Transverse colon (tissue), 4 donors: ENCODE measurements at regions not wholly inside any gene's neighbourhood (a gene's known extent, or its start where the extent isn't known, plus 50 kb on each side); places are given as distances from the start of the nearest gene placed in this dataset.

Experiments
- DNase-seq: peaks from one replicate; pipeline ENCODE4 v3.0.0-alpha.2; 2019
- H3K27ac ChIP-seq, 4 donors: fragments of 200-600 bp; sonication (generic); 2 replicates each; pipeline ENCODE4 v1.5.1; 2016 to 2018; ENCODE audit warnings: inconsistent platforms in 4 of 4
- H3K27me3 ChIP-seq: fragments of 200-600 bp; sonication (generic); 2 replicates; pipeline ENCODE4 v1.5.1; 2017; ENCODE audit warnings: inconsistent platforms
- H3K36me3 ChIP-seq, 4 donors: fragments of 200-600 bp; sonication (generic); 2 replicates each; pipeline ENCODE4 v1.5.1; 2017 to 2019; ENCODE audit warnings: inconsistent platforms in 4 of 4
- H3K4me1 ChIP-seq, 4 donors: fragments of 200-600 bp; sonication (generic); 2 replicates each; pipeline ENCODE4 v1.5.1; 2017 to 2020; ENCODE audit warnings: inconsistent platforms in 4 of 4
- H3K4me3 ChIP-seq, 4 donors: fragments of 200-600 bp; sonication (generic); 1 replicate in 1 of 4; 2 replicates in 3 of 4; pipeline versions ENCODE4 v1.5.1 to v1.6.1; 2017 to 2019; ENCODE audit warnings: inconsistent platforms in 4 of 4
- H3K9me3 ChIP-seq, 2 donors: fragments of 200-600 bp; sonication (generic); 2 replicates each; pipeline ENCODE4 v1.5.1; 2017 to 2019; ENCODE audit warnings: inconsistent platforms in 2 of 2
- CTCF ChIP-seq, 5 experiments: fragments of 200-600 bp in 3 of 5; fragments of 450-650 bp in 2 of 5; sonication (generic) in 3 of 5; IDR thresholded peaks; 1 replicate in 2 of 5; 2 replicates in 3 of 5; pipeline ENCODE4 v1.5.1; 2016 to 2017; ENCODE audit warnings: antibody characterized with exemption in 5 of 5, inconsistent platforms in 3 of 5, mild to moderate bottlenecking in 2 of 5, moderate library complexity in 1 of 5
- EP300 ChIP-seq: sonication (generic); formaldehyde crosslinking; IDR thresholded peaks from one replicate; pipeline ENCODE4 v1.6.1; 2017; ENCODE audit warnings: antibody characterized with exemption, low read depth
- POLR2A ChIP-seq: fragments of 450-650 bp; IDR thresholded peaks from one replicate; pipeline ENCODE4 v1.6.1; 2016; ENCODE audit warnings: antibody characterized with exemption, mild to moderate bottlenecking, moderate library complexity
- POLR2AphosphoS5 ChIP-seq, 3 donors: sonication (generic); formaldehyde crosslinking; IDR thresholded peaks; one replicate each; pipeline ENCODE4 v1.6.1; 2016; ENCODE audit warnings: antibody characterized with exemption in 3 of 3
- WGBS, 2 donors: methylation state at CpG; one replicate each; pipeline ENCODE4 v1.1.5; 2018; ENCODE audit warnings: low coverage in 1 of 2; 5-methylcytosine and 5-hydroxymethylcytosine counted together
- in situ Hi-C, 4 donors: fragments of 200-750 bp; cut with MboI; loops; one replicate each; pipeline versions ENCODE4 v1.15.0 to v1.15.1; 2017; ENCODE audit warnings: low sequenced_read_pairs in 3 of 4, low pct_ligation_motif_present in 1 of 4, low pct_unique_long_range_greater_than_20kb in 1 of 4
- intact Hi-C: fragments of 100-400 bp; cut with DNase I; formaldehyde crosslinking; loops from one replicate; pipeline ENCODE4 v1.15.1; 2023; ENCODE audit warnings: low total_unique reads

GRCh38 chr2:176755537-176756135 is 457.0 kb upstream of the HNRNPA3 start:
- H3K4me1 ChIP-seq, result peaks cover 0 to 3% (median 0%) of the 10 kb centered on the region in 4 donors
- in situ Hi-C loops, result no loop called here
- H3K4me3 ChIP-seq, result no peak overlapping the region
- intact Hi-C loops, result no loop called here
- H3K36me3 ChIP-seq, result no peaks in the 10 kb centered on the region
- WGBS, 2 donors, result 79 to 89% methylated on average over 3 to 4 of the region's 4 CpGs
- TF ChIP-seq POLR2AphosphoS5 (IDR thresholded peaks at IDR 0.05), result no peak
- H3K9me3 ChIP-seq, result no peaks in the 10 kb centered on the region
- no peaks in the 10 kb centered on the region for H3K27me3 ChIP-seq
- no peak for DNase-seq
- no peak overlapping the region for H3K27ac ChIP-seq

DNA sequence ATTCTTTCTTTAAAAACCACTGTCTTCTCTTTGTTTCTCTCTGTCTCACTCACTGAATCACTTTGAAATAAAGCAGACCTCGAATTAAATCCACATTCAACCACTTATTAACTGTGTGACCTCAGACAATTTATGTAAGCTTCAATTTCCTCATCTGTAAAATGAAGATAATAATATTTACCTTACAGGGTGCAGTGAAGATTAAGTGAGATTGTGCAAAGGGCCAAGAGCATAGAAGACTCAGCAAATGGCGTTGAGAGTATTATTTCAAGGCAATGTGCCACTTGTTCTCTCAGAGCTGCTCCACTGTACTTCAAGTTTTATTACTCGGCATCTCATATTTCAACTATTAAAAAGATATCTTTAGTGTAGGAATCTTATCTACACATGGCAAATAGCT is 454.2 kb upstream of the HNRNPA3 start:
- Histone ChIP-seq H3K27me3 (no peaks in the 10 kb centered on the region), H3K4me1 (peaks cover 0 to 3% (median 0%) of the 10 kb centered on the region in 4 donors), H3K4me3 (no peak overlapping the region), H3K27ac (no peak overlapping the region), H3K9me3 (no peaks in the 10 kb centered on the region), H3K36me3 (no peaks in the 10 kb centered on the region)
- in situ Hi-C loops (no loop called here), intact Hi-C loops (no loop called here)
- no peak for TF ChIP-seq POLR2AphosphoS5 (IDR thresholded peaks at IDR 0.05)
- no peak for TF ChIP-seq CTCF (IDR thresholded peaks at IDR 0.05)
- TF ChIP-seq POLR2A, result no peak
- 31 to 50% methylated on average over 3 of the region's 3 CpGs for WGBS, 2 donors
- no peak for DNase-seq

DNA sequence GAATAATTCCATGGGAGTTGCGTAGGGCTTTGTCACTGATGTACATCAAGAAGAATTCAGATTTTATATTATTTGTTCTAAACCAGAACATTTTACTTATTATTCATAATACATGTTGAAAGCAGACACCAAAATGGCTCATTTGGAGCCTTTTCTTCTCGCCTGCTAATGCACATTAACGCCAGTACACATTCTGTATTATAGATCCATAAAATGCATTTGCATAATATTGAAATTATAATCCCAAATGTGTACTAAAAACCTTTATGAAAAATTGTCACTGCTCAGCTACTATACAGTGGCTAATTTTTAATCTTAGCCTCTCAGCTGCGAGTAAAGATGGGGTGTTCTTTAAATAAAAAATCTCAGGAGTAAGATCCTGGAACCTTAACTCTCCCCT is 452.2 kb upstream of the HNRNPA3 start:
- Histone ChIP-seq H3K27me3 (no peaks in the 10 kb centered on the region), H3K36me3 (no peaks in the 10 kb centered on the region), H3K4me3 (no peak overlapping the region), H3K9me3 (no peaks in the 10 kb centered on the region), H3K4me1 (peaks cover 0 to 3% (median 0%) of the 10 kb centered on the region in 4 donors), H3K27ac (no peak overlapping the region)
- in situ Hi-C loops, result no loop called here
- intact Hi-C loops, result no loop called here
- DNase-seq, result no peak
- TF ChIP-seq EP300 (no peak), POLR2AphosphoS5 (IDR thresholded peaks at IDR 0.05) (no peak), POLR2A (no peak), CTCF (IDR thresholded peaks at IDR 0.05) (no peak)
- WGBS, 2 donors, result 80 to 95% methylated on average over 4 of the region's 4 CpGs

DNA sequence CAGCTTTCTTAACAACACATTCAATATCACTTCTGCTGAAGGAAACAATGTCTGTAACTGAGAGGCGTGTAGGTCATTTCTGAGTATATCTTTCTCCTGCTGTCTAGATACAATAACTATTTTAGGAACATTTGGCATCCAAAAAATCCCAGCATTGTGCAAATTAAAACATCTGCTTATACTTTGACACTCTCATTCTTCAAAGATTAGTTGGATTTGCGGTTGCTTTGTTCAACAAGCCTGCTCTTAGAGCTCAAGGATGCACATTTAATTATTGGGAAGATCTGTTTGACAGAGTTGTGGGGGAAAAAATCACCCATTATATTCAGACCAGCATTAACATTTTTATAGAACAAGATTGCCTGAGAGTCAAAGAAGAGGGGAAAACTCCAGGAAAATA is 449.5 kb upstream of the HNRNPA3 start:
- Histone ChIP-seq H3K9me3 (no peaks in the 10 kb centered on the region), H3K4me3 (no peak overlapping the region), H3K36me3 (no peaks in the 10 kb centered on the region), H3K4me1 (peaks cover 0 to 3% (median 0%) of the 10 kb centered on the region in 4 donors), H3K27me3 (no peaks in the 10 kb centered on the region), H3K27ac (no peak overlapping the region)
- intact Hi-C loops, result no loop called here
- 91 to 93% methylated on average over 2 of the region's 2 CpGs for WGBS, 2 donors
- in situ Hi-C loops, result no loop called here
- DNase-seq, result no peak
- no peak for TF ChIP-seq POLR2A
- no peak for TF ChIP-seq CTCF (IDR thresholded peaks at IDR 0.05)
- TF ChIP-seq POLR2AphosphoS5 (IDR thresholded peaks at IDR 0.05), result no peak
- TF ChIP-seq EP300, result no peak

DNA sequence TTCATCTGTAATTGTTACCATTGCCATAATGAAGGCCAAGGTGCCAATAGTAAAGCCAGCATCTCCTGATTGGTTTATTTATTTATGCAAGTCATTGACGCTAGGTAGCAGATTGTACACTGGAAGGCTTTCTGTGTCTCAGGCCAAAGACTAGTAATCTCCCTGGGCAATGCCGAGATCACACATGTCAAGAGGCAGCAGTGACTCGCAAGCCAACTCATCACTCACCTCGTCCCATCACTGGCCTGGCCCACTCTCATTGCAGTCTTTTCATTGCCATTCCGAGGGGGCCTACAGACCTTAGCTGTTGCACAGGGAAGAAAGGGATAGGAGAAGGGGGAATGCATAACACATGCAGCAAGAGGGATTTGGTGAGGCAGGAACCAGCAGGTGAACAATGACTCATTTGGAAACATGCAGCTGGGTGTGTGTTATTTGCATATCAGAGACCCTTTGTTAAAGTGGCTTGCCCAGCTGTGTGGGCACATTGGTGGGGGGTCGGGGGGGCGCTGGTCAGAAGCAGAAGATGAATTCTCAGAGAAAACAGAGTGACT is 448.7 kb upstream of the HNRNPA3 start:
- 76 to 80% methylated on average over 7 of the region's 7 CpGs for WGBS, 2 donors
- Histone ChIP-seq H3K9me3 (no peaks in the 10 kb centered on the region), H3K4me1 (peaks cover 0 to under 1% (median 0%) of the 10 kb centered on the region in 4 donors), H3K36me3 (no peaks in the 10 kb centered on the region), H3K4me3 (no peak overlapping the region), H3K27me3 (no peaks in the 10 kb centered on the region), H3K27ac (no peak overlapping the region)
- DNase-seq, result no peak
- intact Hi-C loops (no loop called here), in situ Hi-C loops (no loop called here)
- no peak for TF ChIP-seq EP300
- TF ChIP-seq POLR2A, result no peak
- no peak for TF ChIP-seq POLR2AphosphoS5 (IDR thresholded peaks at IDR 0.05)
- TF ChIP-seq CTCF (IDR thresholded peaks at IDR 0.05), result no peak
